ENCODE measurements at regions not wholly inside any gene's neighbourhood (a gene's known extent, or its start where the extent isn't known, plus 50 kb on each side); places are given as distances from the start of the nearest gene placed in this dataset.
A peak's percentile ranks its signal among the peaks of the same experiment; 100 is the strongest.

DNA sequence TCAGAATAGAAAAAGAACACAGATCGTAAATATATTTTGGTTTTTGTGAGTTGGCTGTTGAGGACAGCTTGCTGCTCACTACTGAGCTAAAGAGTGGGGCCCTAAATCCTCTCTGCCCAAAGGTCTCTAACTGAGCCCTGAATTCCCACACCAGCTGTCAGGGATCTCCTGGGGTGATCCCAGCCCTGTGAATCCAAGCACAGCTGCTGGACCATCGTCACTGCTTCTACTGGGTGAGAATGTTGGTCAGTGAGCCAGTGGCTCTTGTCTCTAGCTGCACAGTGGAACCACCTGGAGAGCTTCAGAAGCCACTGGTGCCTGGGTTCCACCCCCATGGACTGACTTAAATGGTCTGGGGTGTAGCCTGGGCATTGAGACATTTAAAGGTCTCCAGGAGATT is 90.5 kb upstream of the IL12A start:
- TF ChIP-seq CTCF (IDR thresholded peaks at IDR 0.05) (no peak), EP300 (IDR thresholded peaks at IDR 0.05) (no peak), POLR2AphosphoS5 (IDR thresholded peaks at IDR 0.05) (peak in 1 of 4 donors; percentile 6), POLR2A (IDR thresholded peaks at IDR 0.05) (no peak)
